ENCODE measurements at regions not wholly inside any gene's neighbourhood (a gene's known extent, or its start where the extent isn't known, plus 50 kb on each side); places are given as distances from the start of the nearest gene placed in this dataset.

DNA sequence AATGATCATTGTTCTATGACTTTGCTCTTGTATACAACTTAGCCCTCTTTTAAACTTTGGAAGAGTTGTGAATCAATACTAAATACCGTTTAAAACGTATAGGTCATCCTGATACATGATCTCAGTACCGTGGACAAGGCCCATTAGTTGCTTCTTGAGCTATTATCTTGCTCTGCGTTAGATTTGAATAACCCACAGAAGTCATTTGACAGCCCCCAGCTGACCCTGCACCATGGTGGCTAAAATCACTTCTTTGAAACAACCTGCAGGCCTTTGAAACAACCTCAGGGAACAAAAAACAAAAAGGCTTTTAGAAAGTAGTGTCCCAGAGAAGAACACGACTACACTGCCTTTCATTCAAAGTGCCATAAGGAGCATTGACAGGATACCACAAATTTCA lies 473.0 kb upstream of the ADGRL2 start:
- H3K27me3 ChIP-seq = no peaks in the 10 kb centered on the region
- no peak overlapping the region for H3K4me3 ChIP-seq (ENCODE audit: low read depth in 1 of 2, low read length in 1 of 2)
- no peak overlapping the region for H3K27ac ChIP-seq
- no peaks in the 10 kb centered on the region for H3K9me3 ChIP-seq
- TF ChIP-seq, protein P1, sequence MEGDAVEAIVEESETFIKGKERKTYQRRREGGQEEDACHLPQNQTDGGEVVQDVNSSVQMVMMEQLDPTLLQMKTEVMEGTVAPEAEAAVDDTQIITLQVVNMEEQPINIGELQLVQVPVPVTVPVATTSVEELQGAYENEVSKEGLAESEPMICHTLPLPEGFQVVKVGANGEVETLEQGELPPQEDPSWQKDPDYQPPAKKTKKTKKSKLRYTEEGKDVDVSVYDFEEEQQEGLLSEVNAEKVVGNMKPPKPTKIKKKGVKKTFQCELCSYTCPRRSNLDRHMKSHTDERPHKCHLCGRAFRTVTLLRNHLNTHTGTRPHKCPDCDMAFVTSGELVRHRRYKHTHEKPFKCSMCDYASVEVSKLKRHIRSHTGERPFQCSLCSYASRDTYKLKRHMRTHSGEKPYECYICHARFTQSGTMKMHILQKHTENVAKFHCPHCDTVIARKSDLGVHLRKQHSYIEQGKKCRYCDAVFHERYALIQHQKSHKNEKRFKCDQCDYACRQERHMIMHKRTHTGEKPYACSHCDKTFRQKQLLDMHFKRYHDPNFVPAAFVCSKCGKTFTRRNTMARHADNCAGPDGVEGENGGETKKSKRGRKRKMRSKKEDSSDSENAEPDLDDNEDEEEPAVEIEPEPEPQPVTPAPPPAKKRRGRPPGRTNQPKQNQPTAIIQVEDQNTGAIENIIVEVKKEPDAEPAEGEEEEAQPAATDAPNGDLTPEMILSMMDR (IDR thresholded peaks at IDR 0.05) = no peak
- H3K4me1 ChIP-seq (ENCODE audit: control insufficient read depth in 1 of 2, insufficient read depth in 1 of 2, low read depth in 1 of 2, low read length in 1 of 2) = no peaks in the 10 kb centered on the region
- H3K36me3 ChIP-seq = no peaks in the 10 kb centered on the region

DNA sequence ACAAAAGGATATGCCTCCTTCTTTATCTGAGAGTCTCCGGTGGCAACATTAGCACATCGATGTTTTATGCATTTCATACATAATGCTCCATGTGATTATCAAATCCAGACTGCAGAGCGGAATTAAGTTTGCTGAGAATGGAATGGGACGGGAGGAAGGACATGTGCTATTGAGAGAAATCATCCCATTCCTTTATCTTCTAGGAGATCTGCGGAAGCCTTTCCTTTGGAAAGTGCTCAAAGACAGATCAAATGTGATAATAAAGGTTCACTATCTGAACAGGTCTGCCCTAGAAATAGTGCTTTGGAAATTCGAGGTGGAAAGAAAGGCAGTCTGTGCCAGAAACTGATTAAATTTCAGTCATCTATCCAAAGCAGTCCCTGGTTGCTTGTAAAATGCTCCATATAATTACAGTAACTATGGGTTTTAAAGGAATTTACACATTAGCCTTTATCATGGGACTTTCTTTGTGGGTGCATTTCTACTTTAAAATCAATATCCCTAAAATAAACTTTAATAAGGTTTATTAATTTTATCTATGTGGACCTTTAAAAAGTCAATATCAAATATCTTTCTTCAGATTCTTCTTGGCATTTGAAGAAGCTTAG lies 473.5 kb upstream of the ADGRL2 start:
- no peaks in the 10 kb centered on the region for H3K9me3 ChIP-seq
- H3K27ac ChIP-seq = no peak overlapping the region
- H3K27me3 ChIP-seq = no peaks in the 10 kb centered on the region
- no peaks in the 10 kb centered on the region for H3K4me1 ChIP-seq (ENCODE audit: control insufficient read depth in 1 of 2, insufficient read depth in 1 of 2, low read depth in 1 of 2, low read length in 1 of 2)
- TF ChIP-seq, protein P1 (IDR thresholded peaks at IDR 0.05) = no peak
- no peak overlapping the region for H3K4me3 ChIP-seq (ENCODE audit: low read depth in 1 of 2, low read length in 1 of 2)
- H3K36me3 ChIP-seq = no peaks in the 10 kb centered on the region

DNA sequence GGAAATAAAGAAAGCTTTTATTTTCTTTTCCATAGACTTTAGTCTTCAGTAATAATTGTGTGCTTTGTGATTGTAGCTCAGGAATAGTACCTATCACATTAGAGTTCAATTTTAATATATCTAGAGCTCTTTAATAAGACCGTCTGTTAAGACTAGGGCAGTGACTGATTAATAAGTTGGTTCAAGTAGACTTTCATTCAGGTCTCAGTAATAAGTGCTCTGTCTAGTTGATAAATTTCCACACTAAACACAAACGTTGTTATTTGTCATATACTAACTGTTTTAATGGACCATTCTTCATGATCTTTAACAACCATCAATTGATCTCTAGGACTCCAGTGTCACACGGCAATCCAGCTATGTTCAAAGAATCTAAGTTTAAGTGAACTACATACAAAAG lies 474.5 kb upstream of the ADGRL2 start:
- no peaks in the 10 kb centered on the region for H3K4me1 ChIP-seq (ENCODE audit: control insufficient read depth in 1 of 2, insufficient read depth in 1 of 2, low read depth in 1 of 2, low read length in 1 of 2)
- no peaks in the 10 kb centered on the region for H3K27me3 ChIP-seq
- TF ChIP-seq, protein P1 (IDR thresholded peaks at IDR 0.05) = no peak
- H3K9me3 ChIP-seq = no peaks in the 10 kb centered on the region
- H3K27ac ChIP-seq = no peak overlapping the region
- H3K36me3 ChIP-seq = no peaks in the 10 kb centered on the region
- no peak overlapping the region for H3K4me3 ChIP-seq (ENCODE audit: low read depth in 1 of 2, low read length in 1 of 2)

DNA sequence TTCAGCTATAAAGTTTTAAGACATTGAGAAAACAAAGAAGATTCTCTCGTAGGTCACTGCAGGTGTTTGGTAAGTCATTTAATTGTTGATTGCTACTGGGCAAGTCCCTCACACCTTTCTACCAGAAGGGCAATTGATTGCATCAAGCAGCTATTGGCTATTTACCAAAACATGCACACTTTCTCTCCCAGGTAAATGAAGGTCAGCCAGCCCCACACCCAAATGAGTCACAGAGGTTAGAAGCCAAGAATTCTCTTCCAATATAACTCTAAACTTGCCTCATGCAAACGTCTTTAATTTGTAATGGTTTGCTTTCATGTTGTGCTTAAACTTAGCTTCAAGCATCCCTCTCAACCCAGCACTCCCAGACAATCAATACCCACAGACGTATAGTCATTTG lies 475.3 kb upstream of the ADGRL2 start:
- no peaks in the 10 kb centered on the region for H3K9me3 ChIP-seq
- H3K36me3 ChIP-seq = no peaks in the 10 kb centered on the region
- H3K4me3 ChIP-seq (ENCODE audit: low read depth in 1 of 2, low read length in 1 of 2) = no peak overlapping the region
- no peaks in the 10 kb centered on the region for H3K4me1 ChIP-seq (ENCODE audit: control insufficient read depth in 1 of 2, insufficient read depth in 1 of 2, low read depth in 1 of 2, low read length in 1 of 2)
- H3K27ac ChIP-seq = no peak overlapping the region
- H3K27me3 ChIP-seq = no peaks in the 10 kb centered on the region
- TF ChIP-seq, protein P1 (IDR thresholded peaks at IDR 0.05) = no peak

DNA sequence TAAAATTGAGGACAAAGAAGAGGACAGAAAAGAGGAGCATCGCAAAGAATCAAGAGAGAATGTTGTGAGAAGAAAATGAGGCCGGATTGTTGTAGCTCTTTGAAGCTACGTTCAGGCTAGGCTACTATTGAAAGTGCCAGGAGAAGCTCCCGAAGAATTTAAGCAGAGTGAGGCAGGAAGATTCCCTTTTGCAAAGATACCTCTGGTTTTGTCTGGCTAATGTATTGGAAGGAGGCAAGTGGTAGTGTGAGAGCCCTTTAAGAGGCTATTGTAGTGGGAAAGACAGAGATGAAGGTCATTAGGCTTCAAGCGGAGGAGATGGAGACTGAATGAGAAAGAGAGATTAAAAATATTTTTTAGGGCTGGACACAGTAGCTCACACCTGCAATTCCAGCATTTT lies 476.9 kb upstream of the ADGRL2 start:
- H3K27me3 ChIP-seq = no peaks in the 10 kb centered on the region
- TF ChIP-seq, protein P1 (IDR thresholded peaks at IDR 0.05) = no peak
- H3K36me3 ChIP-seq = no peaks in the 10 kb centered on the region
- no peak overlapping the region for H3K27ac ChIP-seq
- H3K4me3 ChIP-seq (ENCODE audit: low read depth in 1 of 2, low read length in 1 of 2) = no peak overlapping the region
- no peaks in the 10 kb centered on the region for H3K4me1 ChIP-seq (ENCODE audit: control insufficient read depth in 1 of 2, insufficient read depth in 1 of 2, low read depth in 1 of 2, low read length in 1 of 2)
- no peaks in the 10 kb centered on the region for H3K9me3 ChIP-seq

DNA sequence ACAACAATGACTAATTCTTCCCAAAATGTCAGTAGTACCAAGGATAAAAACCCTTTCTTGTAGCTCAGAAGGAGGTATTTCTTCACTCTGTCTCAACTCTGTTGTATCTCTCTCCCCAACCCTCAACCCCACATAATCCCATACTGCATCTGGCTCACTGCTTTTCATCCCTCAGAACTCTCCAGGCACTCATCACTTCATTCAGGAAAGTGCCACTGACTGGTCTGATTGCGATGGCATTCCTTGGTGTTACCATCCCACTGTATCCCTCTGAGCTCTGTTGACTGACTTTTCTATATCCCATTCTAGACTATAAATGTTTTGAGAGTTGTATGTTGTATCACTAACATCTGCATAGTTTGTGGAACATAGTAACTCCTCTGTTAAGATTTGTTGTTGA lies 483.5 kb upstream of the ADGRL2 start:
- H3K4me1 ChIP-seq (ENCODE audit: control insufficient read depth in 1 of 2, insufficient read depth in 1 of 2, low read depth in 1 of 2, low read length in 1 of 2) = peaks cover 0 to 9% of the 10 kb centered on the region in 2 experiments
- H3K27me3 ChIP-seq = no peaks in the 10 kb centered on the region
- H3K4me3 ChIP-seq (ENCODE audit: low read depth in 1 of 2, low read length in 1 of 2) = no peak overlapping the region
- no peaks in the 10 kb centered on the region for H3K36me3 ChIP-seq
- no peaks in the 10 kb centered on the region for H3K9me3 ChIP-seq
- TF ChIP-seq, protein P1 (IDR thresholded peaks at IDR 0.05) = no peak
- H3K27ac ChIP-seq = no peak overlapping the region

Data from neutrophil (primary cell).